SK-N-MC (cell line): ENCODE measurements at regions not wholly inside any gene's neighbourhood (a gene's known extent, or its start where the extent isn't known, plus 50 kb on each side); places are given as distances from the start of the nearest gene placed in this dataset.

ENCODE experiments used
- EZH2 ChIP-seq: fragments of 200-600 bp; sonication (generic); IDR thresholded peaks from one replicate; pipeline ENCODE4 v1.6.1; 2017; ENCODE audit warnings: antibody characterized with exemption
- FOXP2 ChIP-seq: optimal IDR thresholded peaks from 2 replicates; pipeline ENCODE3; 2011; ENCODE audit warnings: mild to moderate bottlenecking, moderate library complexity; ENCODE audit not compliant: insufficient read depth; ENCODE audit errors: extremely low read length, control extremely low read depth
- POLR2AphosphoS5 ChIP-seq: IDR thresholded peaks from 2 replicates; pipeline ENCODE4 v1.6.1; 2012; ENCODE audit warnings: mild to moderate bottlenecking, low read depth, low read length, borderline replicate concordance

- TF ChIP-seq EZH2 (no peak), POLR2AphosphoS5 (no peak), FOXP2 (no peak)
Observed at GRCh38 chr5:61264273-61264661, 67.8 kb upstream of the ZSWIM6 start.
